ENCODE measurements at regions not wholly inside any gene's neighbourhood (a gene's known extent, or its start where the extent isn't known, plus 50 kb on each side); places are given as distances from the start of the nearest gene placed in this dataset.

DNA sequence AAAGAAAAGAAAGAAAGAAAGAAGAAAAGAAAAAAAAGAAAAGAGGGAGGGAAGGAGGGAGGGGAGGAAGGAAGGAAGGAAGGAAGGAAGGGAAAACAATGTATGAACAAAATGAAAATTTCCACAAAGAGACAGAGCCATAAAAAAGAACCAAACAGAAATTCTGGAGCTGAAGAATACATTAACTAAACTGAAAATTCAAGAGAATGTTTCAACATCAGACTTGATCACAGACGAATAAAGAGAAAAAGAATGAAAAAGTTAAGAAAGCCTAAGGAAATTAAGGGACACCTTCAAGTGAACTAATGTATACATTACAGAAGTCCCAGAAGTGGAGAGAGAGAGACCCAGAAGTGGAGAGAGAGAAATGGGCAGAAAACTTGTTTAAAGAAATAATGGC lies 60.9 kb upstream of the RAB6C start:
- H3K4me1 Mint-ChIP-seq (ENCODE audit: low read depth, unreplicated experiment), result no peaks in the 10 kb centered on the region
- Histone ChIP-seq H3K36me3 (ENCODE audit: control insufficient read depth, insufficient read depth, low read length) (no peaks in the 10 kb centered on the region), H3K27me3 (replicated peaks; ENCODE audit: control insufficient read depth, insufficient read depth, low read length) (no peaks in the 10 kb centered on the region; the same call in 1 of the 2 replicates), H3K4me3 (ENCODE audit: low read depth, low read length) (no peak overlapping the region), H3K4me1 (peaks cover 3% of the 10 kb centered on the region; the same call in 1 of the 2 replicates), H3K9me3 (peaks cover 10% of the 10 kb centered on the region; the same call in 1 of the 2 replicates)
- intact Hi-C loops (cut with micrococcal nuclease; ENCODE audit: unreplicated experiment), result no loop called here
- H3K36me3 Mint-ChIP-seq (ENCODE audit: insufficient read depth, unreplicated experiment), result no peaks in the 10 kb centered on the region
- no peak overlapping the region for H3K4me3 Mint-ChIP-seq (ENCODE audit: unreplicated experiment)
- peaks cover 10% of the 10 kb centered on the region for H3K27me3 Mint-ChIP-seq (ENCODE audit: insufficient read depth, unreplicated experiment)
- POLR2A ChIA-PET, result no interaction called here
- no peak overlapping the region for H3K27ac Mint-ChIP-seq (ENCODE audit: unreplicated experiment)
- peaks cover 35% of the 10 kb centered on the region for H3K9me3 Mint-ChIP-seq (ENCODE audit: unreplicated experiment)
- CTCF ChIA-PET, result no interaction called here
- DNase-seq, result no peak
- no TSS peak for BruUV-seq (replicated peaks)
- TF ChIP-seq, protein P1, sequence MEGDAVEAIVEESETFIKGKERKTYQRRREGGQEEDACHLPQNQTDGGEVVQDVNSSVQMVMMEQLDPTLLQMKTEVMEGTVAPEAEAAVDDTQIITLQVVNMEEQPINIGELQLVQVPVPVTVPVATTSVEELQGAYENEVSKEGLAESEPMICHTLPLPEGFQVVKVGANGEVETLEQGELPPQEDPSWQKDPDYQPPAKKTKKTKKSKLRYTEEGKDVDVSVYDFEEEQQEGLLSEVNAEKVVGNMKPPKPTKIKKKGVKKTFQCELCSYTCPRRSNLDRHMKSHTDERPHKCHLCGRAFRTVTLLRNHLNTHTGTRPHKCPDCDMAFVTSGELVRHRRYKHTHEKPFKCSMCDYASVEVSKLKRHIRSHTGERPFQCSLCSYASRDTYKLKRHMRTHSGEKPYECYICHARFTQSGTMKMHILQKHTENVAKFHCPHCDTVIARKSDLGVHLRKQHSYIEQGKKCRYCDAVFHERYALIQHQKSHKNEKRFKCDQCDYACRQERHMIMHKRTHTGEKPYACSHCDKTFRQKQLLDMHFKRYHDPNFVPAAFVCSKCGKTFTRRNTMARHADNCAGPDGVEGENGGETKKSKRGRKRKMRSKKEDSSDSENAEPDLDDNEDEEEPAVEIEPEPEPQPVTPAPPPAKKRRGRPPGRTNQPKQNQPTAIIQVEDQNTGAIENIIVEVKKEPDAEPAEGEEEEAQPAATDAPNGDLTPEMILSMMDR (IDR thresholded peaks at IDR 0.05; ENCODE audit: insufficient read depth in 1 of 2, low read depth in 1 of 2, low read length in 1 of 2, severe bottlenecking in 1 of 2, unreplicated experiment in 1 of 2), result no peak

DNA sequence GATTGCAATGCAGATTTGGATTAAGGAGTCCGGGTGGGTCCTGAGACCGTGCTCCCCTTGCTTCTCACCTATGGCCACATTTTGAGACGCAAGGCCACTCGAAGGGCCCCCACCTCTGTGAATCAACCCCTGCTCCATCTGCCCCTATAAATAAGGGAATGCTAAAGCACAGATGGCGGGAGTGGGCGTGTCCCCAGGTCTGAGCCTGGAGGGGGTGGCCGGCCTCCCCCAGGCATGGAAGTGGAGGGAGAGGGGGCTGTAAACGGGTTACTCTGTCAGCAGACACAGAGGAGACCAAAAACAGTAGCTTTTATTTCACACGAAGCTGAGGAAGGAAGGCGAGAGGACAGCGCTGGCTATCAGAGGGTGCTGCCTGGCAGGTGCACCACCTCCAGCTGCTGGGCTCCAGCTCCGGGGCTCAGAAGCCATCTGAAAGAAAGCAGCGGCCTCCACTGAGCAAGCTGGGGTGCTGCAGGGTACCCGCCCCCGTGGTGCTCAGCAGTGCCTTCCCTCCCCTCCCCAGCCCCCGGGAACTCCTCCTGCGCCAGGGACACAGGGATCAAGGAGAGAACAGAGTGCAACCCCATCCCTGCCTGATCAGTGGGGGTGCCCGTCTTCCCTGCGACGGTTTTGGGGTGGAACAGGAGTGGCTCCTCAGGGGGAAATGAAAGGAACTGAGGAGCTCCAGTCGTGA lies 56.7 kb upstream of the RAB6C start:
- H3K36me3 ChIP-seq (ENCODE audit: control insufficient read depth, insufficient read depth, low read length), result no peaks in the 10 kb centered on the region
- no TSS peak for BruUV-seq (replicated peaks)
- H3K36me3 Mint-ChIP-seq (ENCODE audit: insufficient read depth, unreplicated experiment), result no peaks in the 10 kb centered on the region
- TF ChIP-seq, protein P1 (IDR thresholded peaks at IDR 0.05; ENCODE audit: insufficient read depth in 1 of 2, low read depth in 1 of 2, low read length in 1 of 2, severe bottlenecking in 1 of 2, unreplicated experiment in 1 of 2), result no peak
- CTCF ChIA-PET, result interaction anchor here (0.6 to 1.5 kb wide), 7 partner anchors 23 to 335 kb away, joined by 3 to 7 read pairs (median 5); no protein-coding TSS in a partner anchor
- H3K27ac Mint-ChIP-seq (ENCODE audit: unreplicated experiment), result no peak overlapping the region
- peak overlapping the region; percentile 70 for H3K4me3 Mint-ChIP-seq (ENCODE audit: unreplicated experiment)
- peaks cover 14% of the 10 kb centered on the region for H3K27me3 Mint-ChIP-seq (ENCODE audit: insufficient read depth, unreplicated experiment)
- peaks cover 4% of the 10 kb centered on the region; the same call in 1 of the 2 replicates for H3K4me1 ChIP-seq
- H3K27me3 ChIP-seq (replicated peaks; ENCODE audit: control insufficient read depth, insufficient read depth, low read length), result no peaks in the 10 kb centered on the region
- intact Hi-C loops (cut with micrococcal nuclease; ENCODE audit: unreplicated experiment), result loop anchor here (1.0 to 5.0 kb wide), 3 partner anchors 63 to 1185 kb away; no protein-coding TSS in a partner anchor
- DNase-seq, result peak in 1 of 2 experiments; percentile 21
- H3K9me3 Mint-ChIP-seq (ENCODE audit: unreplicated experiment), result peaks cover 26% of the 10 kb centered on the region
- no peak overlapping the region for H3K4me3 ChIP-seq (ENCODE audit: low read depth, low read length)
- no peaks in the 10 kb centered on the region for H3K4me1 Mint-ChIP-seq (ENCODE audit: low read depth, unreplicated experiment)
- peaks cover 10% of the 10 kb centered on the region; the same call in 1 of the 2 replicates for H3K9me3 ChIP-seq
- POLR2A ChIA-PET, result no interaction called here

DNA sequence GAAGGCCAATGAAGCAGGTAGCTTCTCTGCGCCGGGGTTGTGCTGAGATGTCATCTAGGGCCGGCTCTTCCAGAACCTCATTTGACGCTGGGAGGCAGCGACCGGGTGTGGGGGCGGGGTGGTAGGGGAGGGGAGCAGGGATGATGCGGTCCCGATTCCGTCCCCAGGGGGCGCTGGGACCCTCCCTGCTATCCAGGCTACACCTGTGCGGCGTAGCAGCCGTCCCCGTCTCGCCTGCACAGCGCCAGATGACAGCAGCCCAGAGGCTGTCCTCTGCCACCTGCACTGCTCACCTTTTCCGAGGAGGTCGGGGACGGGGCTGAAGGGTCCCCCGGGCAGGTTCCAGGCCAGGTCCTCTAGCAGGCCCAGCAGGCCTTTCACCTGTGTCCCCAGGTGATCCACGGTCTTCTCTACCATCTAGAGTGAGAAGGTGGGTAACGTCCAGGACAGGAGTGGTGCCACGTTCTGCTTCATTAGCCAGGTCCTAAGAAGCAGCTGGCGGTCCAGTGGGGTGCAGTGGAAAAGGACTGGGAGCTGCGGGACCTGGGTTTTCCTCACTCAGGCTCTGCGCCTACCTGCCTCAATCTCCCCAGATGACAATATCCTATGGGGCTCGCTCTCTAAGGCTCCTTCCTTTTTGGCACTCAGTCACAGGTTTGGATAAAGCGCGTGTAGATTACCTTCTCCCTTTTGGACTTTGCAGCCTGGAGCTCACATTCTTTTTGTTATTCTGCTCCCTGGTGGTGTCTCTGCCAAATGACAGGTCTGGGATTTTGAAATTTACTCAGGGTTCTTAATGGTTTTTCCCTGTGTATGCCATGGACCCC lies 56.0 kb upstream of the RAB6C start:
- Mint-ChIP-seq H3K27me3 (ENCODE audit: insufficient read depth, unreplicated experiment) (peaks cover 14% of the 10 kb centered on the region), H3K36me3 (ENCODE audit: insufficient read depth, unreplicated experiment) (no peaks in the 10 kb centered on the region), H3K9me3 (ENCODE audit: unreplicated experiment) (peaks cover 19% of the 10 kb centered on the region), H3K4me3 (ENCODE audit: unreplicated experiment) (peak overlapping the region; percentile 70), H3K4me1 (ENCODE audit: low read depth, unreplicated experiment) (no peaks in the 10 kb centered on the region), H3K27ac (ENCODE audit: unreplicated experiment) (no peak overlapping the region)
- CTCF ChIA-PET, result interaction anchor here (0.6 to 1.5 kb wide), 11 partner anchors 12 to 336 kb away, joined by 3 to 8 read pairs (median 4); no protein-coding TSS in a partner anchor
- peaks cover 4% of the 10 kb centered on the region; the same call in 1 of the 2 replicates for H3K4me1 ChIP-seq
- peaks cover 5% of the 10 kb centered on the region; the same call in 1 of the 2 replicates for H3K9me3 ChIP-seq
- TF ChIP-seq, protein P1 (IDR thresholded peaks at IDR 0.05; ENCODE audit: insufficient read depth in 1 of 2, low read depth in 1 of 2, low read length in 1 of 2, severe bottlenecking in 1 of 2, unreplicated experiment in 1 of 2), result peak; percentile 62 to 66
- POLR2A ChIA-PET, result no interaction called here
- peak; percentile 64 to 72 for DNase-seq
- H3K27me3 ChIP-seq (replicated peaks; ENCODE audit: control insufficient read depth, insufficient read depth, low read length), result no peaks in the 10 kb centered on the region
- H3K36me3 ChIP-seq (ENCODE audit: control insufficient read depth, insufficient read depth, low read length), result no peaks in the 10 kb centered on the region
- BruUV-seq (replicated peaks), result no TSS peak
- H3K4me3 ChIP-seq (ENCODE audit: low read depth, low read length), result peak overlapping the region; percentile 22
- intact Hi-C loops (cut with micrococcal nuclease; ENCODE audit: unreplicated experiment), result loop anchor here (1.0 to 5.0 kb wide), 3 partner anchors 64 to 1186 kb away; no protein-coding TSS in a partner anchor

All from Caco-2 (cell line).